Activated T-cell treated with anti-CD3 and anti-CD28 coated beads for 24 hours (primary cell): ENCODE measurements at regions not wholly inside any gene's neighbourhood (a gene's known extent, or its start where the extent isn't known, plus 50 kb on each side); places are given as distances from the start of the nearest gene placed in this dataset.
A peak's percentile ranks its signal among the peaks of the same experiment; 100 is the strongest.

ENCODE experiments used
- DNase-seq: peaks from one replicate; pipeline ENCODE4 v3.0.0-alpha.2; 2020; ENCODE audit warnings: low read depth

DNA sequence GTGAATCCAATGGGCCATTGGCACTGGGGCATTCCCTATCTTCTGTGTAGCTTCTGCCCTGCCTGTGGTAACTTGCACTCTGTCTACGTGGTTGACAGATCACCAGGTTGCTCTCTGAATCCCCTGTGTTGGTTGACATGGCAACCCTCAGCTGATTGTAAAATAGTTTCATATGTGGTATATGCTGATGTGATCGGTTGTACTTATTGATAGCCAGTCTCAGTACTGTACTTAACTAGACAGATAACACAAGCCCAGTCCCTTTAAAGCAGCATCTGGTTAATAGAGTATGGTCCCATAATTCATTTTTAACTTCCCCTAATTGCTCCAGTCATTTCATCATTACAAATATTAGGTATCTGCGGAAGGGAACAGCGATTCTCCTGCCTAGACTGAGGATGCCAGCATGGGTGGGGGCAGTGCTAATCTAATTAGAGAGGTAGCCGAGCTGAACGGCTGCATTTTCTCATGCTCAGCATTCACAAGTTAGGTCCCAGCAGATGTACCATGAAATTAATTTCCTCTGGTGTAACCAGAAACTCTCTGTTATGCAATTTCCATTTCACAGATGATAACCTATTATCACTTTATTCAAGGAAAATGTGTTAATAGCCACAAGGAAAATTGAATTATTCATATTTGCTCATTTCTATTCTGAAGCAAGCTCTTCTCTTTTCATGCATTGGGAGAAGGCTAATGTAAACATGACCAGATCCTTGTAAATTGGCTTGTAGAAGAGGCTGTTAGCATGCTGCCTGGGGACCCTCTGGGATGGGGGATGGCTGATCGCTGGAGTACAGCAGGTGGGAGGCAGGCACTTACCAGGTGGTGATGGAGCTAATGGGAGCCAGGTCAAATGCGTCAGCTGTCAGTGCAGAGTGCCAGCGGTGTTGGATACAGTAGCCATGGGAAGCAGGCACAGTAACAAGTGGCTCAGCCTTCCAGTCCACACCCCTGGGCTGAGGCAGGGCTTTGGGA lies 608.3 kb downstream of the GALR1 start:
- DNase-seq: no peak

DNA sequence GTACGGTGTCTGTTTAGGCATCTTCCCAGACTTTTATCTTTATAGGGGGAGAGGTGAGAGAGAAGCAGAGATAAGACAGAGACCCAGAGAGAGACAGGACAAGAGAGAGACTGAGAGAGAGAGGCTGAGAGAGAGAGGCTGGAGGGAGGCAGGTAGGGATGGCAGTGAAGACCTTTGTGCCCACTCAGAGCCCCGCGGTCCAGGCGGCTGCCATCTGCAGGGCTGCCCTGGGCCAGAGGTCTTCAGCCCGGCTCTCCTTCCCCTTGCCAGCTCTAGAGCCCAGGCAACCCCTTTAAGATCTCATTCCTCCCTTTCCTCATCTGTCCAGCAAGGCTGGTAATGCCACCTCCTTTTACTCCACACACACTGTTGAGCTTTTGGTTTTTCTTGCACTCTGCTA lies 610.0 kb downstream of the GALR1 start:
- DNase-seq: no peak

DNA sequence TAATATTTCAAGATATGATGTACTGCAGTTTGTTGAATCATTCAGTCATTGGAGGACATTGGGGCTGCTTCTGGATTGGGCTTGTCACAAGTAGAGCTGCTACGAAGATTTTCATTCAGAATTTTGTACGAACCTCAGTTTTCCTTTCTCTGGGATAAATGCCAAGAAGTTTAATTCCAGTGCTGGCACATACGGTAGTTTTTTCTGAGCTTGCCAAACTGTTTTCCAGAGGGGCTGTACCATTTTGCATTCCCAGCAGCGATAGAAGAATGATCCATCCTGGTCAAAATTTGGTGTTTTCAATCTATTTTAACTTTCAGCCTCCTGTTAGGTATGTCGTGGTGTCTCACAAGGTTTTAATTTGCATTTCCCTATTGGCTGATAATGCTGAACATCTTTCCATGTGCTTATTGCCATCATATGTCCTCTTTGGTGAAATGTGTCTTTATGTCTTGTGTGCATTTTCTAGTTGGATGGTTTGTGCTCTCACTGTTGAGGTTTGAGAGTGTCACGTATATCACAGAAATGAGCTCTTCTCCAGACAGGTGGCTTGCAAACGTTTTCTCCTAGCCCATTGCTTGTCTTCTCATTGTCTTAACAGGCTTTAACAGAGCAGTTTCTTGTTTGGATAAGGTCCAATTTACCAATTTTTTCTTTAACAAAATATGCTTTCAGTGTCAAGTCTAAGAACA lies 612.6 kb downstream of the GALR1 start:
- DNase-seq: no peak

DNA sequence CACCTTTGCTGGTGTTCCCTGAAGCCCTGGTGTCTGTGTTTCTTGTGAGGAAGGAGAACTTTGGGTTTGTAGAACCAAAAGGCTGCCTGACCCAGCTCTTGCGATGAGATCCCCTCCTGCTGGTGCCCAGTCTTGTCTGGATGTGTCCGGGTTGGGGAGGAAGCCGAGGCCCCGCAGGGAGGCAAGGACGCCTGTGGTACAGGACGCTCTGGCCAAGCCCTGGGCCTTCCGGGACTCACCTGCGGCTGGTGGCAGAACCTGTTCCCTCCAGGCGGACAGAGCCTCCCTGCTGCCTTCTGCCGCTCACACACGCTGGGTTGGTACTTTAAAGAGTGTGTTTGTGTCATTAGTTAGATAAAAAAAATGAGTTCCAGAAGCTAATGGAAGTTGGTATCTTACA lies 616.2 kb downstream of the GALR1 start:
- DNase-seq: no peak

DNA sequence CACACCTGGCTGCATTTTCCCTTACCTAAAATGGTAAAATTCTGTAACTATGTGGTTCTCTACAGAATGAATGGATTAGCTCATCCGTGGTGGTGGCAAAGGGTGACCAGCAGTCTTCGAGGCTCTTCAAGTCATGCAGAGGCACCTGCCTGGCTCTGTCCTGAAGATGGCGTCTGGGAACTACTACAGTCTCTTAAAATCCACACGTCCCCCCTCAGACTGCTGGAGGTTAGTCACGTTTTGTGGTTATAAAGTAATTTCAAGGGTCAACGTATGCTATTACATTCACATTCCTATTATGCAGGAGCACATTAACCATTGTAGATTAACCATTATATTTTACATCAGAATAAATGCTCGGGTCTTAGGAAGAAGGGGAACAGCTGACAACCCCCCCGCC lies 616.7 kb downstream of the GALR1 start:
- DNase-seq: no peak

DNA sequence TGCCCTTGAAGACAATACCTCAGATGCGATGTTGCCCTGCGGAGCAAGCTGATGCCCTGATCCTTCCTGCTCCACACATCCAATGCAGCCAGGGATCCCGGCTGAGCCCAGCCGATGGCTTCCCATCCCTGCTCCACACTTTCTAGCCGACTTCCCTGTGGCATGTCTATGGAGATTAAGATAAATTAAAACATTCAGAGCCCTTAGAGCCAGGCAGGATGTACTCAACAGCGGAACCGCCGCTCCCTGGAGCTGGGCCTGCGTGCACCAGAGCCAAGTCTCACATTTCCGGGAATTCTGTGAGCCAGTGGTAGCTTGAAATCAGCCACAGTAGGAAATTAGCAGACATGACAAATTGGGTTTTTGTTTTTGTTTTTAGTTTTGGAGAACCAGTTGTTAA lies 620.6 kb downstream of the GALR1 start:
- DNase-seq: no peak

DNA sequence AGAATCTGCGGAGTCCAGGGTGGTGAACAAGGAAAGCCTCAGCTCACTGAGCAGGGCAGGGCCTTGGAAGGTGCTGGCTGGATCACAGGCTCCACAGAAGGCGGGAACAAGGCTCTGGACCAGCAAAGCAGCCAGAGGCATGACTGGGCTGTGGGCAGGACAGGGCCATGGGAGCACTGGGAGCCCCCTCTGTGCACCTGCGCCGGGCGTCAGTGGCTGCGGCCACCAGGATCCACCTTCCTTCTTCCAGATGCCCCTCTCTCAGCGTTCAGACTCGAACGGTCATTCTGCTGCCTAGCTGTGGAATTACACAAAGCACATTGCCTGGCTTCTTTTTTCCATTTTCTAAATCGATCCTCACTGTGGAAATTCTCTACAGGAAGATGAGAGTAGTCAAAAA lies 621.2 kb downstream of the GALR1 start:
- no peak for DNase-seq

DNA sequence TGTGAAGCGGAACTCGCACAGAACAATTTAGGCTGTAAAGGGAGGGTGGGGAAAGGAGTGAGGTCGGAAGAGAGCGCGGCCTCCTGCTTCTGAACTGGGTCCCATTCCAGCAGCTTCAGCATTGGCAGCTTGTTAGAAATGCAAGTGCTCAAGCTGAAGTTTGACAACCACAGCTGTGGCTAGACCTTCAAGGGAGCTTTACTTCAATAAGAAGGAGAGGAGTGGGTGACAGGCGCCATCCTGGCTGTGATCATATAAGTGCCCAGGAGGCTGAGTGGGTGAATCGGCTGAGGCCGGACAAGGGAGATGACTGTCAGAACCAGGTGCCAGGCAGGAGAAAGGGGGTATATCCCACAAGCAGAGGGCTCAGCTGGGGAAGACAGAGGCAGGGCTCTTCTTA lies 622.5 kb downstream of the GALR1 start:
- no peak for DNase-seq

DNA sequence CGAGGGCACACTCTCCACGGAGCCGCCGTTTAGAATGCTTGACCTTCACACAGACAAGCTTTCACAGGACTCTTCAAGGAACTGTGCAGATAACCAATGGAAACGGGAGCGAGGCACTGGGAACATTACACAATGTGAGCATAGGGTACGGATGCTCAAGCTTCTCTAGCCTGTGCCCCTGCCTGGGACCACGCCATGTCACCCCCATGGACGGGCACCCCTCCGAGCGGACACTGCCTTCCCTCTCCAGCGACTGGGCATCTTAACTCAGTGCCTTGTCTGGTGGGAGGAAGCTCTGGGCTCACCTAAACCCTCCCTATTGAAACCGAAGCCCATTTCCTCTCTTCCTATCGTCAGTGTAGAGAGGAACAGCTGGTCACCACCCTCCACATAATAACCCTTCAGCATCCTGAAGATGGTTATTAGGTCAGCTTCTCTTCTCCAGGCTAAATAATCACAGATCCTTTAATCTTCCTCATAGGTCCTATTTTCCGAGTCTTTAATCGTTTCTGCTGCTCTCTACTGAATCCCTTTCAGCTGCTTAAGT lies 626.7 kb downstream of the GALR1 start:
- no peak for DNase-seq

DNA sequence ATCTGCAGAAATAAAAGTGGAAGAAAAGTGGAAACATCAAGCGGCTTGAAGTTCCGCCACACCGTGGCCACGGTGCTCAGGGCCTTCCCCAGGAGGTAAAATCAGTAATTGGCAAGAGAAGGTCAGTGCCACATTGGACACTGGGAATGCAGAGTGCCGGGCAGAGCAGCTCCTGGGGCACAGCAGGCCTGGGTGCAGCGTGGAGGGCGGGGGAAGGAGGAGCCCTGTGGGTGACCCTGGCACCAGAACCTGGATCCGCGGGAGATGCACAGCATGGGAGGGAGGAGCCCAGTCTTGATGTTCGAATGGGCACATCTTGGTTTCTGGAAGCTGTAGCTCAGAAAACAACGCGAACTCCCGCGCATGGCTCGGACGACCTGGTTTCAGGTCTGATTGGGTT lies 630.2 kb downstream of the GALR1 start:
- no peak for DNase-seq

DNA sequence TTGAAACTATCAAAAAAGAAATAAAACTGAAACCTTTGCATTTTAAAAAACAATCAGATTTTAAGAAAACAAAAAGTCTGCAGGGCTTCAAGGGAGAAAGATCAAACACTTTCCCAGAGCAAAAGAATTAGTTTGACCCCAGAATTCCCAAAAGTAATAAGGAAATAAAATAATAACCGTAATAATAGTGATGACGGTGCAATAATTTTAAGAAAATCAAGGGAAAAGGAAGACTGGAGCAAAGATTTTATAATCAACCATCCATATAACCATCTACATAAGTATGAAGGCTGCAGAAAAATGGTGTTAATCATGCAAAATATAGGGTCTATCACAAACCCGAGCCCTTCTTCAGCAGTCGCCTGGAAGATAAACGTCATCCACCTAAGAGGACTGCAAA lies 634.8 kb downstream of the GALR1 start:
- no peak for DNase-seq

DNA sequence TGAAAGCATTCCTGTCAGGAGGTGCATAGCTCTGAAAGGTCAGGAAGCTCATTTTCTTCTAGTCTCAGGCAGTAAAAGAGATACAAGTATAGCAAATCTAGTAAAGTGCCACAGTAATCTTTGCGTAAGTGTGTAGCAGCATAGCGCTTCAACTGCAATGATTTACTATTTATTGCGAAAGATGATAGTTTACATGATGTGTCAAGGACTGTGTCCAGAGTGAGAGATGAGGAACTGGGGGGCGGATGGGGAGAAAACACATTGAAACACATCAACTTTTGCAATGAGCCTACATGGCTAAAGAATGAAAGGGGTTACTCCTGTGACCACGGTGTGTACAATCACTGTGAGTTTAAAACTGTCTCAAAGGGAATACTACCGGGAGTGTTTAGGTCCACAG lies 644.4 kb downstream of the GALR1 start:
- no peak for DNase-seq

DNA sequence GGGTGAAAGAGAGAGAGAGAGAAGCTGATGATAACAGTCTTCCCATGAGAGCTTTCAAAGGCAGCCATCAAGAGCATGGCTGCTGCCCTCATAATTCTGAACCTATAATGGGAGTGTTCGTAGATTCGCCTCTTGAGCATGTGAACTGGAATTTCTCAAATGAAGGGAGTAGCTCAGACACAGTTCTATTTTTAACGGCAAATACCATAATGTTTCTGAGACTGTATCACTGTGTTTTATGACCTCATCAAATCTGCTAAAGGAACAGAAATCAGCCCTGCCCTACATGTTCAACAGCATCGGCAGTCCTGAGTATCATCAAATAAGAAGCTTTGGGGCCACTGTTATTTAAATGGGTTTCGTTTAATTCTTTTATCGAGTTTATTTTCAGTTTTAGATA lies 645.6 kb downstream of the GALR1 start:
- no peak for DNase-seq

DNA sequence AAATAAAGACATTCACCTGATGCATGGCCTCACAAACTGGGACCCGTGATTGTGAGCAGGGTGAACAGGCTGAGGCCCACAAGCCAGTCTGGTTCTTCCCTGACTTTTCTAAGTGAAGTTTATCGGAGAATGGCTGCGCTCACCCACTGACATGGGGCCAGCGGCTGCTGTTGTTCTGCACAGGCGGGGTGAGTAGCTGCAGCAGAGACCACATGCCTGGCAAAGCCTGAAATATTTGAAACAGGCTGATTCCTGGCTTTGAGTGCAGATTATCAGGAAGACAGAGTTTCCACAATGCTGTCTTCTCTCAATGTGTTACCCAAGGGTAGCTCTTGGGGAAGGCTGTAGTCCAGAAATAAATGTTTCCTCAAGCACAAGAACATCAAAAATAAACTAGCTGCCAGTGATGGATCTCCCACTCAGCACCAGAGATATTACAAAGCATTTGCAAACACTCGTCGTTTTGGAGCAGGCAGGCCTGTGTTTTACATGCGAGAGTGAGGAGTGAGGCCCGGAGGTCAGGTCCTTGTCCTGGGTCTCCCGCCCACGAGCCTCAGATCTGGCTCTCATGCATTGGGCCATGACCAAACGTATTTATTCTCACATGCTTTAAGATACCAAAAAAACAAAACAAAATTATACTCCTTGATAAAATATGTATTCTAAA lies 647.1 kb downstream of the GALR1 start:
- DNase-seq: no peak

DNA sequence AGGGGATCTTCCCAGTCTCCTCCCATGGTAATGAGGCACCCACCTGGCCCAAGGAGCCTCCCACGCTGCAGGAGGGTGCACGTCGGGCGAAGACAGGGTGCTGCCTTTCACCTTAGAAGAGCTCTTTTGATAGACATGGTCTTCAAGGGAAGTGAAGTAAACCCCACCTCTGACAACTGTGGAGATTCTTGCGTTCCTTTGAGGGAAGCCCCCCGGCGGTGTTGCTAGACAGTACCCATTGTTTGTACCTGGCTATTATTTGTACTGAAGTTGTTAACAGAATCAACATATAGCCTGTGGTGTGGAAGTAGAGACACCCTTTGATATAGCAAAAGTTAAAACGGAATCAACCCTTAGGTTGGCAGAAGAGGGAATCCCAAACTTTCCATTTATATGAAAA lies 648.0 kb downstream of the GALR1 start:
- DNase-seq: no peak

DNA sequence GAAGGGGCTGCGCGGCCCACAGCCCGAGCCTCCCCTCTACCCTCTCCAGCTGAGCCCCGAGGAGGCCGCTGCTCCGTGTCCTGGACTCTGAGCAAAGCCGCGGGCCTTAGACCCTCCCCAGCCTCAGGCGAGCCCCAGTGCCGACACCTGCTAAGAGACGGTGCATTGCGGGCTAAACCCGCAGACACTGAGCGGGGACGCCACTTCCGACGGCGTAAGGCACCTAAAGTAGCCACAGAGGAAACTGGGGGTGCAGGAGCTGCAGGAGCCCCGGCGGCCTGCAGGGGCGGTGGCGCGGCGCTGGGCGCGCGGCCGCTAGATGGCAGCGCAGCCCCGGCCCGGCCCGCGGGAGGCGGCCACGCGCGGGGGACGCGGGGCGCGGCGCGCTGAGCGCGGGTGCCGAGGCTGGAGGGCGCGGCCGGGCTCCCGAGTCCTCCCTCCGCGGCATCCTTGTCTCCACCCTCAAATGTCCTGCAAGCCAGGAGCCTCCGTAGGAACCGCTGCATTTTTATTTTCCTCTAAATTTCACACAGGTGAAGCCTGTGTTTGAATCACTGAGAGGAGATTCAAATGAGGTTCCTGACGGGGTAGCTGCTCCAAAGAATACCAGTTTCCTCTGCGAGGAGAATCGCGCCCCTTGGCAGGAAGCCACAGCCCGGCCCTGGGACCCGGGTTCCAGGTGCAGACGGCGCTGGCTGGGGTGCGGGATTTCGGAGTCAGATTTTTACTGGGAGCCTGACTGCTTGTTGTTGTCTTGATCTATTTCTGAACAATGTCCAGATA lies 650.5 kb downstream of the GALR1 start:
- DNase-seq: peak; percentile 40

DNA sequence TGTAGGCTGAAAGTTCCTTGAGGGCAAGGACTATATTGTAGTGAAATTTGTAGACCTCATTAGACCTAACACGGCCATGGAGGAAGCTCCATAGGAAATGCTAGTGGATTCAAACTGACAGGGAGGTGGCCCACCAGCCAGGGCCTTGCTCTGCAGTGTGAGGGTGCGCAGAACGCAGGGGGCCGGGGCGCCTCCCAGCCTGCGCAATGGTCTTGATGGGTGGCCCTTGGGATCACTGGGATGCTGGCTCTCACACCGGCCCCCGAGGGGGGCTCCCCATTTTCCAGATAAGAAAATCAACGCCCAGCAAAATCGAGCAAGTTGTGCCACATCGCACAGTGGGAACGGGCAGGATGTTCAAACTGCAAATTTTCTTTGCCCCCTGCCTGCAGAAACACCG lies 655.4 kb downstream of the GALR1 start:
- DNase-seq: no peak

DNA sequence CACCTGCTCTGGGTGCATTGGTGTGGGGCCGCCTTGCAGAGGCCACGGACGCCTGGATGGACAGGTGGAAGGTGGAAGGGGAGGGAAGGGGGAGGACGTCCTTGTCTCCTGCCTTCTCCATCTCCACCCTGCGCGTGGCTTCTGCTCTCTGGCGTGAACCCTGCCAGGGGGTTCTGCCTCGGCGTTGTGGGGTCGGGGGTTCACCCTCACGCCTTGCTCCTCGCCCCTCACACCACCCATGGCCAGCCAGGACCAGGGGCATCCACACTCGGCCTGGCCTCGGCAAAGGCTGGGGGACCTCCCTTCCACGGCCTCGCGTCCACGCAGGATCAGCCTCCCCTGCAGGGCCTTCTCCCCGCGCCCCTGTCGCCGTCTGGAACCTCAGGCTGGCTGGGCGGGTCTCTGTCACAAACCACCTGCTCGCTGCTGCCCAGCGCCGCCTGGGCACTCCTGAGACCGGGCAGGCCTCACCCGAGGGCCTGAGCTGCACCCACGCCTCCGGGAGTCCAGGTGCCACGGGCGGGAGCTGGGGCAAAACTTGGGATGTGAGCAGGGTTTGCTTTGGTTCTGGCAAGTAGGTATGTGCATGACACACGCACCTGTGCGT lies 655.9 kb downstream of the GALR1 start:
- DNase-seq: no peak

DNA sequence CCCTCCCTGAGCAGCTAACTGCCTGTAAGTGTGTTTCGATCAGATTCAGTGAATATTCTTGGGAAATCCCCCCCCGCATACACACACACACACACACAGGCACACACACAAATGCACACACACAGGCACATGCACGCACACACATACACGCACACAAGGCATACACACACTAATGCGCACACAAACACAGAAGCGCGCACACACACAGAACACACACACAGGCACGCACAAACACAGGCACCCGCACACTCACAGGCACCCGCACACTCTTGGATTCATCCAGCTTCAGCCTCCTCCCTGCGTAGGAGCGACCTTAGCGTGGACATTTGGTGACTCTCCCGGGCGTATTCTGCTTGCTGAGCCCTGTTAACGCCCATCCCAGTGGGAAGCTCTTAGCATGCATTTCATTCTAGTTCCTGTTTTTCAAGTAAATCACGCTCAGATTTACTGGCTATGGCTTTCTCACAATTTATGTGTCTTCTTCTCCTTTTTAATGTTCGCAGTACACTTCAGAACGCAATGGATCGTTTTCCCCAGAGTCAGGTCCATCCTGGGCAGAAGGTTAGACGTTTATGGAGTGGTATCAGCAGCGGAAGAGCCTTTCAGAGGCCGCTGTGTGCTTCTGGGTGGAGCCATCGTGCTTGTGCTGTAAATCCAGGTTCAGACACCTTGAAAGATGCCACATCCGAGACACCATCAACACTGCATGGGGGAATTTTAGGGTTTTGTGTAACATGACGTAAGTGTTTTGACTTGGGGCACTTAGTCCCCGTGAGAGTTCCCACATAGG lies 656.6 kb downstream of the GALR1 start:
- no peak for DNase-seq

DNA sequence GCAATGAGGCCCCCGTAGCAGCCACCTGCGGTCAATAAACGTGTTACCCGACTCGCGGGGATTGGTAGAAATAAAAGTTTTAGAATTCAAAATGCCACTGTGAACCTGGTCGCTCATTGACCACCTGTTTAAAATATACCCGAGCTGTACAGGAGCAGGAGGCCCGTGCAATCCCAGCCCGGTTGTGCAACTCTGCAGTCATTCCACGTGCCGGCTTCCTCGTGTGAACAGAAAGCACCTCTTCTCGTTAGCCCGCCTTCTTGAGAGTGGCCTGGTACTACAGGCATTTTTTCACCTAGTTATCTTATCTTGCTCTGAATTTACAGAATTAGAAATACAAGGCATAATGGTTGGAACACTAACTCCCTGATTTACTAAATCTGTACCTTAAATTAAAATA lies 660.7 kb downstream of the GALR1 start:
- DNase-seq: no peak
